ENCODE measurements at regions not wholly inside any gene's neighbourhood (a gene's known extent, or its start where the extent isn't known, plus 50 kb on each side); places are given as distances from the start of the nearest gene placed in this dataset.

DNA sequence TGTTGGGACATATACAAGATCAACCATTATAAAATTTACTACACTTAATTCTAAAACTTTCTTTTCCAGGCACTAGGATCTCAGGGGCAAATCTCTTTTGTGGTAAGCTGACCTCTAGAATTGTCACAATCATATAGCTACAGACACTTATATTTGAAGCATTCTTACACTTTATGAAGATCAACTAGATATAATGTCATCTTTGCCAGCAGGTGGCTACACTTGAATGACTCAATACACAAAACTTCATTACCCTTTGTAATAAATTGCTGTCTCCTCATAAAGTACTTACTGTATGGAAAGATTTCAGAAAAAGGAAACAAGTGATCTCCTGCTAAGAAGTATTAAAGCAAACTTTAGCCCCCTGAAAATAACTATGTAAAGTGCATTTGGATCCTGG, 77.8 kb downstream of the RDH14 start:
- no peaks in the 10 kb centered on the region for H3K79me2 ChIP-seq (replicated peaks; ENCODE audit: insufficient read depth)
- no peaks in the 10 kb centered on the region for H3K9me3 Mint-ChIP-seq
- H3K27ac ChIP-seq (ENCODE audit: low read depth): no peak overlapping the region
- no peaks in the 10 kb centered on the region for H3K4me1 Mint-ChIP-seq
- no peak for TF ChIP-seq EZH2phosphoT487 (IDR thresholded peaks at IDR 0.05; ENCODE audit: unreplicated experiment)
- TF ChIP-seq, protein P1, sequence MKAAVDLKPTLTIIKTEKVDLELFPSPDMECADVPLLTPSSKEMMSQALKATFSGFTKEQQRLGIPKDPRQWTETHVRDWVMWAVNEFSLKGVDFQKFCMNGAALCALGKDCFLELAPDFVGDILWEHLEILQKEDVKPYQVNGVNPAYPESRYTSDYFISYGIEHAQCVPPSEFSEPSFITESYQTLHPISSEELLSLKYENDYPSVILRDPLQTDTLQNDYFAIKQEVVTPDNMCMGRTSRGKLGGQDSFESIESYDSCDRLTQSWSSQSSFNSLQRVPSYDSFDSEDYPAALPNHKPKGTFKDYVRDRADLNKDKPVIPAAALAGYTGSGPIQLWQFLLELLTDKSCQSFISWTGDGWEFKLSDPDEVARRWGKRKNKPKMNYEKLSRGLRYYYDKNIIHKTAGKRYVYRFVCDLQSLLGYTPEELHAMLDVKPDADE (IDR thresholded peaks at IDR 0.05): no peak
- TF ChIP-seq STAT1 (IDR thresholded peaks at IDR 0.05; ENCODE audit: unreplicated experiment): no peak
- no peak for TF ChIP-seq CREB1 (CRISPR knock-in tag; IDR thresholded peaks at IDR 0.05; ENCODE audit: low read depth)
- TF ChIP-seq ZNF114 (CRISPR knock-in tag; IDR thresholded peaks at IDR 0.05): no peak
- no peak for TF ChIP-seq EZH2 (IDR thresholded peaks at IDR 0.05; ENCODE audit: low read depth, unreplicated experiment)
- TF ChIP-seq ZNF331 (CRISPR knock-in tag; IDR thresholded peaks at IDR 0.05; ENCODE audit: low read depth): no peak
- TF ChIP-seq, protein P2, sequence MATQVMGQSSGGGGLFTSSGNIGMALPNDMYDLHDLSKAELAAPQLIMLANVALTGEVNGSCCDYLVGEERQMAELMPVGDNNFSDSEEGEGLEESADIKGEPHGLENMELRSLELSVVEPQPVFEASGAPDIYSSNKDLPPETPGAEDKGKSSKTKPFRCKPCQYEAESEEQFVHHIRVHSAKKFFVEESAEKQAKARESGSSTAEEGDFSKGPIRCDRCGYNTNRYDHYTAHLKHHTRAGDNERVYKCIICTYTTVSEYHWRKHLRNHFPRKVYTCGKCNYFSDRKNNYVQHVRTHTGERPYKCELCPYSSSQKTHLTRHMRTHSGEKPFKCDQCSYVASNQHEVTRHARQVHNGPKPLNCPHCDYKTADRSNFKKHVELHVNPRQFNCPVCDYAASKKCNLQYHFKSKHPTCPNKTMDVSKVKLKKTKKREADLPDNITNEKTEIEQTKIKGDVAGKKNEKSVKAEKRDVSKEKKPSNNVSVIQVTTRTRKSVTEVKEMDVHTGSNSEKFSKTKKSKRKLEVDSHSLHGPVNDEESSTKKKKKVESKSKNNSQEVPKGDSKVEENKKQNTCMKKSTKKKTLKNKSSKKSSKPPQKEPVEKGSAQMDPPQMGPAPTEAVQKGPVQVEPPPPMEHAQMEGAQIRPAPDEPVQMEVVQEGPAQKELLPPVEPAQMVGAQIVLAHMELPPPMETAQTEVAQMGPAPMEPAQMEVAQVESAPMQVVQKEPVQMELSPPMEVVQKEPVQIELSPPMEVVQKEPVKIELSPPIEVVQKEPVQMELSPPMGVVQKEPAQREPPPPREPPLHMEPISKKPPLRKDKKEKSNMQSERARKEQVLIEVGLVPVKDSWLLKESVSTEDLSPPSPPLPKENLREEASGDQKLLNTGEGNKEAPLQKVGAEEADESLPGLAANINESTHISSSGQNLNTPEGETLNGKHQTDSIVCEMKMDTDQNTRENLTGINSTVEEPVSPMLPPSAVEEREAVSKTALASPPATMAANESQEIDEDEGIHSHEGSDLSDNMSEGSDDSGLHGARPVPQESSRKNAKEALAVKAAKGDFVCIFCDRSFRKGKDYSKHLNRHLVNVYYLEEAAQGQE (IDR thresholded peaks at IDR 0.05; ENCODE audit: unreplicated experiment): no peak
- no peak for TF ChIP-seq NANOG (IDR thresholded peaks at IDR 0.05; ENCODE audit: borderline replicate concordance)
- TF ChIP-seq POLR2AphosphoS5 (IDR thresholded peaks at IDR 0.05; ENCODE audit: low read depth): no peak
- TF ChIP-seq, protein P3, sequence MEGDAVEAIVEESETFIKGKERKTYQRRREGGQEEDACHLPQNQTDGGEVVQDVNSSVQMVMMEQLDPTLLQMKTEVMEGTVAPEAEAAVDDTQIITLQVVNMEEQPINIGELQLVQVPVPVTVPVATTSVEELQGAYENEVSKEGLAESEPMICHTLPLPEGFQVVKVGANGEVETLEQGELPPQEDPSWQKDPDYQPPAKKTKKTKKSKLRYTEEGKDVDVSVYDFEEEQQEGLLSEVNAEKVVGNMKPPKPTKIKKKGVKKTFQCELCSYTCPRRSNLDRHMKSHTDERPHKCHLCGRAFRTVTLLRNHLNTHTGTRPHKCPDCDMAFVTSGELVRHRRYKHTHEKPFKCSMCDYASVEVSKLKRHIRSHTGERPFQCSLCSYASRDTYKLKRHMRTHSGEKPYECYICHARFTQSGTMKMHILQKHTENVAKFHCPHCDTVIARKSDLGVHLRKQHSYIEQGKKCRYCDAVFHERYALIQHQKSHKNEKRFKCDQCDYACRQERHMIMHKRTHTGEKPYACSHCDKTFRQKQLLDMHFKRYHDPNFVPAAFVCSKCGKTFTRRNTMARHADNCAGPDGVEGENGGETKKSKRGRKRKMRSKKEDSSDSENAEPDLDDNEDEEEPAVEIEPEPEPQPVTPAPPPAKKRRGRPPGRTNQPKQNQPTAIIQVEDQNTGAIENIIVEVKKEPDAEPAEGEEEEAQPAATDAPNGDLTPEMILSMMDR (conservative IDR thresholded peaks at IDR 0.05; ENCODE audit: low read depth in 2 of 2): no peak
- TF ChIP-seq, protein P4, sequence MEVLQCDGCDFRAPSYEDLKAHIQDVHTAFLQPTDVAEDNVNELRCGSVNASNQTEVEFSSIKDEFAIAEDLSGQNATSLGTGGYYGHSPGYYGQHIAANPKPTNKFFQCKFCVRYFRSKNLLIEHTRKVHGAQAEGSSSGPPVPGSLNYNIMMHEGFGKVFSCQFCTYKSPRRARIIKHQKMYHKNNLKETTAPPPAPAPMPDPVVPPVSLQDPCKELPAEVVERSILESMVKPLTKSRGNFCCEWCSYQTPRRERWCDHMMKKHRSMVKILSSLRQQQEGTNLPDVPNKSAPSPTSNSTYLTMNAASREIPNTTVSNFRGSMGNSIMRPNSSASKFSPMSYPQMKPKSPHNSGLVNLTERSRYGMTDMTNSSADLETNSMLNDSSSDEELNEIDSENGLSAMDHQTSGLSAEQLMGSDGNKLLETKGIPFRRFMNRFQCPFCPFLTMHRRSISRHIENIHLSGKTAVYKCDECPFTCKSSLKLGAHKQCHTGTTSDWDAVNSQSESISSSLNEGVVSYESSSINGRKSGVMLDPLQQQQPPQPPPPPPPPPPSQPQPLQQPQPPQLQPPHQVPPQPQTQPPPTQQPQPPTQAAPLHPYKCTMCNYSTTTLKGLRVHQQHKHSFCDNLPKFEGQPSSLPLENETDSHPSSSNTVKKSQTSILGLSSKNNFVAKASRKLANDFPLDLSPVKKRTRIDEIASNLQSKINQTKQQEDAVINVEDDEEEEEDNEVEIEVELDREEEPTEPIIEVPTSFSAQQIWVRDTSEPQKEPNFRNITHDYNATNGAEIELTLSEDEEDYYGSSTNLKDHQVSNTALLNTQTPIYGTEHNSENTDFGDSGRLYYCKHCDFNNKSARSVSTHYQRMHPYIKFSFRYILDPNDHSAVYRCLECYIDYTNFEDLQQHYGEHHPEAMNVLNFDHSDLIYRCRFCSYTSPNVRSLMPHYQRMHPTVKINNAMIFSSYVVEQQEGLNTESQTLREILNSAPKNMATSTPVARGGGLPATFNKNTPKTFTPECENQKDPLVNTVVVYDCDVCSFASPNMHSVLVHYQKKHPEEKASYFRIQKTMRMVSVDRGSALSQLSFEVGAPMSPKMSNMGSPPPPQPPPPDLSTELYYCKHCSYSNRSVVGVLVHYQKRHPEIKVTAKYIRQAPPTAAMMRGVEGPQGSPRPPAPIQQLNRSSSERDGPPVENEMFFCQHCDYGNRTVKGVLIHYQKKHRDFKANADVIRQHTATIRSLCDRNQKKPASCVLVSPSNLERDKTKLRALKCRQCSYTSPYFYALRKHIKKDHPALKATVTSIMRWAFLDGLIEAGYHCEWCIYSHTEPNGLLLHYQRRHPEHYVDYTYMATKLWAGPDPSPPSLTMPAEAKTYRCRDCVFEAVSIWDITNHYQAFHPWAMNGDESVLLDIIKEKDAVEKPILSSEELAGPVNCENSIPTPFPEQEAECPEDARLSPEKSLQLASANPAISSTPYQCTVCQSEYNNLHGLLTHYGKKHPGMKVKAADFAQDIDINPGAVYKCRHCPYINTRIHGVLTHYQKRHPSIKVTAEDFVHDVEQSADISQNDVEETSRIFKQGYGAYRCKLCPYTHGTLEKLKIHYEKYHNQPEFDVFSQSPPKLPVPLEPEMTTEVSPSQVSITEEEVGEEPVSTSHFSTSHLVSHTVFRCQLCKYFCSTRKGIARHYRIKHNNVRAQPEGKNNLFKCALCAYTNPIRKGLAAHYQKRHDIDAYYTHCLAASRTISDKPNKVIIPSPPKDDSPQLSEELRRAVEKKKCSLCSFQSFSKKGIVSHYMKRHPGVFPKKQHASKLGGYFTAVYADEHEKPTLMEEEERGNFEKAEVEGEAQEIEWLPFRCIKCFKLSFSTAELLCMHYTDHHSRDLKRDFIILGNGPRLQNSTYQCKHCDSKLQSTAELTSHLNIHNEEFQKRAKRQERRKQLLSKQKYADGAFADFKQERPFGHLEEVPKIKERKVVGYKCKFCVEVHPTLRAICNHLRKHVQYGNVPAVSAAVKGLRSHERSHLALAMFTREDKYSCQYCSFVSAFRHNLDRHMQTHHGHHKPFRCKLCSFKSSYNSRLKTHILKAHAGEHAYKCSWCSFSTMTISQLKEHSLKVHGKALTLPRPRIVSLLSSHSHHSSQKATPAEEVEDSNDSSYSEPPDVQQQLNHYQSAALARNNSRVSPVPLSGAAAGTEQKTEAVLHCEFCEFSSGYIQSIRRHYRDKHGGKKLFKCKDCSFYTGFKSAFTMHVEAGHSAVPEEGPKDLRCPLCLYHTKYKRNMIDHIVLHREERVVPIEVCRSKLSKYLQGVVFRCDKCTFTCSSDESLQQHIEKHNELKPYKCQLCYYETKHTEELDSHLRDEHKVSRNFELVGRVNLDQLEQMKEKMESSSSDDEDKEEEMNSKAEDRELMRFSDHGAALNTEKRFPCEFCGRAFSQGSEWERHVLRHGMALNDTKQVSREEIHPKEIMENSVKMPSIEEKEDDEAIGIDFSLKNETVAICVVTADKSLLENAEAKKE (CRISPR knock-in tag; IDR thresholded peaks at IDR 0.05): no peak
- TF ChIP-seq JUNB (IDR thresholded peaks at IDR 0.05; ENCODE audit: unreplicated experiment): no peak
- H3K27me3 ChIP-seq (ENCODE audit: insufficient read depth): no peaks in the 10 kb centered on the region
- no peak overlapping the region for H2AFZ ChIP-seq
- no peaks in the 10 kb centered on the region for H3K36me3 ChIP-seq (ENCODE audit: insufficient read depth)
- H4K20me1 ChIP-seq (replicated peaks; ENCODE audit: insufficient read depth): no peaks in the 10 kb centered on the region
- H3K9me2 ChIP-seq (ENCODE audit: insufficient read depth): no peaks in the 10 kb centered on the region
- H3K36me3 Mint-ChIP-seq (ENCODE audit: low read depth): no peaks in the 10 kb centered on the region
- no peaks in the 10 kb centered on the region for H3F3A ChIP-seq (replicated peaks; ENCODE audit: low read depth)
- H3K4me3 ChIP-seq: no peak overlapping the region
- no peaks in the 10 kb centered on the region for H3K4me1 ChIP-seq (ENCODE audit: insufficient read depth)
- H3K4me2 ChIP-seq: no peak overlapping the region
- no peak overlapping the region for H3K4me3 Mint-ChIP-seq
- no peak overlapping the region for H3K27ac Mint-ChIP-seq
- H3K27me3 Mint-ChIP-seq (ENCODE audit: insufficient read depth, low read depth, poor library complexity): no peaks in the 10 kb centered on the region
- DNase-seq (ENCODE audit: low spot score) (no peak), ATAC-seq (no peak)
